ENCODE measurements at regions not wholly inside any gene's neighbourhood (a gene's known extent, or its start where the extent isn't known, plus 50 kb on each side); places are given as distances from the start of the nearest gene placed in this dataset.

DNA sequence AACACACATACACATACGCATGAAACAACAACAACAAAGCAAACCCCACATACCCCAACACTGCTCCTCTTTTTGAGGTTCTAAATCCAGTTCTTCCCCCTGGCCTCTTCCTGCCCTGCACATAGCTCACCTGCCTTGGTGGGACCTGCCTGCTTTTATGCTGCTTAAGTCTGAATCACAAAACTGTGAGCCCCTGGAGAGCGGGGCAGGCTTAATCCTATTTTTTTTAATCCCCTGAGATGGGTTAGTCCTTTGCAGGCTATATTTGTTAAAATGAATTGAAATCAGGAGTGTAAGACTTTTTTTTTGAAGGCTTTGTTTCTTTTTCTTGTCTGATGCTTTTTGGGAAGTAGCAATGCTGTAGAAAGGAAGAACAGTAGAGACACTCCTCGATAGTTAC, 84.6 kb upstream of the MAX start:
- no peak for DNase-seq

DNA sequence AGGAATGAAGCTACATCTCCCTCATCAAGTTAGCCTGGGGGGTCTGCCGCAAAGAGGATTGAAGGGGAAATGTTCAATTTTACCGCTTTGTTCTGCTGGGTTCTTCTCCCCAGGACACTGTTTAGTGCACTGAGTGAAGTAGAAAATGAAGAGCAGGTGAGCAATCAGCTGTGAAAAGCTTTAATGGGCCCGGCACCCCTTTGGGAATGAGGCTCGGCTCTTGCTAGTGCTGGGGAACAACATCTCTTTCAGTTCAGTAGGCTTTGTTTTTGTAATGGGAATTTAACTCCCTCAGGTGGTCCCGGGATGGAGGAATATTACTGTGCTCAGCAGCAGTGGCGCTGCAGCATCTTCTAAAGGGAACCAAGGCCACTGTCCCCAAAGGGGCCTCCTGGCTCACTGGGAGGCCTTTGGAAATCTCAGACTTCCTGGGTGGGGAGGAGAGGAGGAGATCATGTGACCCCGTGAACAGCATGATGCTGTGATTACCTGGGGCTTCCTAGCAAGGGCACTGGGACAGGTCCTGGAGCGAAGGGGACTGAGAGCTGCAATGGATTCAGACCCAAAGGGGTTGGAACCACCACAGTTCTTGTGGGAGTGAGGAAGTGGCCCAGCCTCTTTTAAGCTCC, 85.2 kb upstream of the MAX start:
- DNase-seq, result no peak

DNA sequence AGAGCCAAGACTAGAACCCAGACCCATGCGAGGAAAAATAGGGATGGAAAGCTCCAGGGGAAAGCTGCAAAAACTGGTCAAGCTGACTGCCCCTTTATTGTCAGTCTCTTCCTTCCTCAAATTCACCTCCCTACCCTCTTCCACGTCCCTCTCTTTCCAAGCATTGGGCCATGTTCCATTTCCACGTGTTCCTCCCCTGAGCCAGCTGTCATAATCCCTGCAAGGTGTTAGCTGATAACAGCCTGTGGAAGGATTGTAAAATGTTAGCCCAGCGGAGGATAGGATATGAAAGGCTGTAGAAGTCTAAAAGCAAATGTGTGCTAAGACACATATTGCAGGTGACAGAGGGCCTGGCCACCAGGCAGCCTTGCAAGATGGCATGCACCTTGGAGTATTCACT, 88.0 kb upstream of the MAX start:
- DNase-seq, result no peak

DNA sequence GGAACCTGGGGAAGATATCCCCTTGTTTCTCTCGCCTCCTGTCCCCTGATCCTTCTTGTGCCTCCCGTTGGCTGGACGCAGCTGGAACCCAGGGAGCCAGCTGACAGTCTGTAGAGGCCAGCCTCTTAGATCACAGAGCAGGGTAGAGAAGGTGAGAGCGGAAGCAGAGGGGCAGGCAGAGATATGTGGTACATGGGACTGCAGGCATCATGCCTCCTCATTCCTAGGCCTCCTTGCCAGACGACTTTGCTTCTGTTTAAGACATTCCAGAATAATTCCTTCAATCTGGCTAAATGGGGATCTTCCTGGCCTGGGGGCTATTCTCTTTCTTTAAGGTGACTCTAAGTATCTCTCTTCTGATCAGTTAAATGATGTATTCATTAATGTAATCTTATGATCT, 89.4 kb upstream of the MAX start:
- no peak for DNase-seq

DNA sequence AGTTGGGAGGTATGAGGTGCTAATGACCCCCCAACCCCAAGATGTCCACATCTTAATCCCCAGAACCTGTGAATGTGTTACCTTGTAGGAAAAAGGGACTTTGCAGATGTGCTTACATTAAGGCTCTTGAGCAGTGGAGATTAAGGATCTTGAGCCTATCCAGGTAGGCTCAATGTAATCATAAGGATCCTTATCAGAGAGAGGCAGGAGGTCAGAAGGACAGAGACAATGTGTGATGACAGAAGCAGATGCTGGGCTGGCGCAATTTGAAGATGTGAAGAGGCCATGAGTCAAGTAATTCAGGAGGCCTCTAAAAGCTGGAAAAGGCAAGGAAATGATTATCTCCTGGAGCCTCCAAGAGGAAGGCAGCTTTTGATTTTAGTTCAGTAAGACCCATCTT, 90.4 kb upstream of the MAX start:
- DNase-seq, result no peak

DNA sequence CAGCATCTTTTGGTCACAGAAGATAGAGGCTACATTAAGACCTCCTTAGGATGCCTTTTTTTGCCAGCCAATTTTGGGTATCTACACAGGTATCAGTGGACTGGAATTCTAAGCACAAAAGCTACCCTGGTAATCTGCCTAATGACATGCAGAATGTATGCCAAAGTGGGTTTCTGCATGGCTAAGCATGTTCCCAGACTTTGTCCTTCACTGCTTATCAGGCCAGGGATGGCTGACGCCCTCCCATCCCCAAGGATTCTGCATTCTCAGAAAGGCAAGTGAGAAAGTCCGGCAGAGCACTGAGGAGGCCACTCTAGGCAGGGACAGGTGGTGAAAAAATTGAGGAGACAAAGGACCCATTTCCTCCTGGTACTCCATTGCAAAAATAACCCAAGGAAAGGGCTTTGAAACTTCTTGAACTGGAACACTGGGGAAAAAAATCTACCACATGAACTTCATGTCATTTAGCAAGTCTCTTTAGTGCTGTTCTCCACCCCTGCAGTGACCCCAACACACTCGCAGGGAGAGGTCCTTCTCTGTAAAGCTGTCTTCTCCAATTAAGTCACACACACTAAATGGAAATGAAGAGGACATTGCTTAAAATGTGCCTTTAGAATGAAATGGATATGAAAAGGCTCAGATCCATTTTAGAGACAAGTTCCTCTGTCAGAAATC, 91.7 kb upstream of the MAX start:
- no peak for DNase-seq

DNA sequence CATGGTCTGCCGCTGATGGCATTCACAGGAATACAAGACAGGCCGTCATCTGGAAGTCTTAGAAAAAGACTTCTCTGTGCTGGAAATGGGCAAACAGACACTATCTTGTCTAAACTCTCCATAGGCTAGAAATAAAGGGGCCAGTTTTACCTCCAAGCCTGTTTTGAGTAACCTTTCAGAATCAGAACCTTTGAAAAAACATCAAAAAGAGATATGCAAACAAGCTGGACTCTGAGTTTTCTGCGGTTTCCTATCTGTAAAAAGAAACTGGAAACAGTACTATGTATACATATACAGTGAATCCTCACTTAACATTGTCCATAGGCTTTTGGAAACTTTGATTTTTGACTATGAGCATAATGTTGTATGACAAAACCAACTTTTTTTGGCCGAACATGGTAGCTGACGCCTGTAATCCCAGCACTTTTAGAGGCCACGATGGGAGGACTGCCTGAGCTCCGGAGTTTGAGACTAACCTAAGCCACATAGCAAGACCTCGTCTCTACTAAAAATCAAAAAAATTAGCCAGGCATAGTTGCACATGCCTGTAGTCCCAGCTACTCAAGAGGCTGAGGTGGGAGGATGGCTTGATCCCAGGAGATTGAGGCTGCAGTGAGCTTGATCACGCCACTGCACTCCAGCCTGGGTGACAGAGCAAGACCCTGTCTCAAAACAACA, 92.9 kb upstream of the MAX start:
- no peak for DNase-seq

DNA sequence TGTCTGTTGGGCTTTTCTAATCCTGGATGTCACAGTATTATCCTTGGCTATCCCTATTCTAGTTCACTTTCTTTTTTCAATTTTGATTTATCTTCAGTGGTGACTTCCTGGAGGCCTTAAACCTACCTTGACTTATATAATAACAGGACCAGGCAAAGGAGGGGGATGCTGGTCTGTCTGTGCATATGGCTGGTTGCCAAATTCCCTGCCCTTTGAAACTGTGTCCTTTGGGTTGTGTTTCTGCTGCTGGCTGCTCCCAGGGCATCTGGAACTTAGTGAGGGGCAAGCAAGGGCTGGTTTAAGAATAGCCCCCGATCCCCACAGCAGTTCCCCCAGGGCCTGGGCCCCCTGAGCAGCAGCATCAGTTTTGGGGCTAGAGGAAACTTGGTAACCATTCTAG, 96.0 kb upstream of the MAX start:
- no peak for DNase-seq

DNA sequence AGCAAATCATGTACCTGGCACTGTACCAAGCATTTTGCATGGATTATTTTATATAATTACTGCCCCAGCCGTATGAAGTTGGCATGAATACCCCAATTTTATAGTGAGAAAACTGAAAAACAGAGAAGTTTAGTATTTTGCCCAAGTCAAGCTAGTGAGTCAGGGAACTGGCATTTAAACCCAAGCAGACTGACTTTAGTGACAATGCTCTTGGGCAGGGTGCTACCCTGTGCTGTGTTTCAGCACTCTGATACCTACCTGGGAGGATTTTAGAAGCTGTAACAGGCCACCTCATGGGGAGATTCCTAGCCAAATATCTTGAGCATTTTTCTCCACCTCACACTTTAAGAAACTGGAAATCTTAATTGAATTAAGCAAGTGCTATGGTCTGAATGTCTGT, 98.1 kb upstream of the MAX start:
- DNase-seq, result no peak

DNA sequence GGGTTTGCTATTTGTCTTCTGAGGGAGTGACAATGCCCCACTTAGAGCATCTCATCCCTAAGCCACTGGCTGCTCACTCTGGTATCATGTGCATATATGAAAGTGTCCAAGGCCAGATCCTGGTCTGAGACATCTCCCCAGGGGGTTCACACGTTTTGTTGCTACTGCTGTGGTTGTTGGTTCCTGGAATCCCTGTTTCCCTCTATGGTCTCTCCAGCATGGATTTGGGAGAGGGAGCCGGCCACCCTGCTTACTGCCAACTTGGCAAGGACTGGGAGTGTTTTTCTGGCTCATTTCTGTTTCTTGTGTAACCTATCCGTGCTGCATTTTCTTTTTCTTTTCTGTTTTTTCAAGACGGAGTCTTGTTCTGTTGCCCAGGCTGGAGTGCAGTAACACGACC, 101.3 kb upstream of the MAX start:
- DNase-seq, result no peak

DNA sequence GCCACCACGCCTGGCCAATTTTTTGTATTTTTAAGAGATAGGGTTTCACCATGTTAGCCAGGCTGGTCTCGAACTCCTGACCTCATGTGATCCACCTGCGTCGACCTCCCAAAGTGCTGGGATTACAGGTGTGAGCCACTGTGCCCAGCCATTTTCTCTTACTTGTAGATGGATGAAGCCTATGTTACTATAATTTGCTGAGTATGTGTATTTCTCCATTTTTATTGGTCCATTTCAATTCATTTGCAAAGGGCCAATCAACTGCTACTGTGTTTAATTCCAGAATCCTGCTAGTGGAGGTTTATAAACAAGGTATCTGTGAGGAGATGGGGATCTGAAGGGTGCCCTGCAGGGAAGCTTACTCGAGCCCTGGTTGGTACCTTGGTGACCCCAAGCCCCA, 101.7 kb upstream of the MAX start:
- DNase-seq, result no peak

DNA sequence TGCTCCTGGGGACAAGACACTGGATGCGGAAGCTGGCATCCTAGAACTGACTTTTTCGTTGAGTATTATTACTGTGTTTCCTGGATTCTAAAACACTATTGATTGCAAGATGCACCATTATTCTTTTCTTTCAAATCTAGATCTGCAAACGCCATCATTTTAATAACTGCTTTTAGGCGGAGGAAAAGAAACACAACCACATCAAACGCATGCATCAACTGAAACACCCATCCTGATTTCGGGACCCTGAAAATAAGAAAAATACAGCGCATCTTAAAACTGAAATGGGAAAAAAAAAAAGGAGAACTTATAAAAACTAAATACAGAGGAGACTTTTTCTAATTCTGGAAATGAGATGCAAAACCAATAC, 103.7 kb upstream of the MAX start:
- DNase-seq, result no peak

DNA sequence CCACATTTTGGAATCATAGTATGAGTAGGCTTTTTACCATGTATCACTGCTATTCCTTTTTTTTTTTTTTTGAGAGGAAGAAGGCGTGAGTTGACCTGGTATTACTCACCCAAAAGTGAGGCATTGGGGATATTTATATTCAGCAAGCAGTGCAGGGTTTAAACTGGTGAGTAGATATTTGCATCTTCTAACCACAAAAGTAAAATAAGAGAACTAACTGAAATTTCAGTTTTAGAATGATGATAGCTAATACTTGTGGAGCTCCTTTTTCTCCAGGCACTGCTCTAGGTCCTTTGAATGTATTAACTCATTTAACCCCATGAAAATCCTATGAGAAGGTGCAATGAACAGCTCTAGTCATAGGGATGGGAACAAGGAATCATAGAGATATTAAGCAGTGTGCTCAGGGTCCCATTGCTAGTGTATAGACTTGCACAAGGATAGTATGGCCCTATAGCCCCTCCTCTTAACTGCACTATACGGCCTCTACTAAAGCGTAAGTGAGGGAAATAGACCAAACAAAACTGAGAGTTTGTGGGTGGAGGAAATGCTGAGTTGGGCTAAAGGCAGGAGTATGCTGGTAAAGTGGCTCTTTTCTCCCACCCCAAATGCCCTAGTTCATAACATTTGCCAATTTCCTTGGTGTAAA, 104.3 kb upstream of the MAX start:
- no peak for DNase-seq

DNA sequence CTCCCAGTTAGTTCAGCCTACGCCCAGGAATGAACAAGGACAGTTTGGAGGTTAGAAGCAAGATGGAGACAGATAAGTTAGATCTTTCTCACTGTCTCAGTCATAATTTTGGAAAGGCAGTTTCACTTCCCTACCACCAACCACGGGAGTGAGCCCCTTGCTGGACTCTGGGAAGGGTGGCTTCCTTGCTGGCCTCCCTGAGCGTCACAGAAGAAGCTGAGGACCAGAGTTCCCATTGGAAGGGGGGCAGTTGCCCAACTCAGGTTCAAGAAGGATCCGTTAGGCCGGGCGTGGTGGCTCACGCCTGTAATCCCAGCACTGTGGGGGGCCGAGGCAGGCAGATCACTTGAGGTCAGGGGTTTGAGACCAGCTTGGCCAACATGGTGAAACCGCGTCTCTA, 106.2 kb upstream of the MAX start:
- DNase-seq, result no peak

DNA sequence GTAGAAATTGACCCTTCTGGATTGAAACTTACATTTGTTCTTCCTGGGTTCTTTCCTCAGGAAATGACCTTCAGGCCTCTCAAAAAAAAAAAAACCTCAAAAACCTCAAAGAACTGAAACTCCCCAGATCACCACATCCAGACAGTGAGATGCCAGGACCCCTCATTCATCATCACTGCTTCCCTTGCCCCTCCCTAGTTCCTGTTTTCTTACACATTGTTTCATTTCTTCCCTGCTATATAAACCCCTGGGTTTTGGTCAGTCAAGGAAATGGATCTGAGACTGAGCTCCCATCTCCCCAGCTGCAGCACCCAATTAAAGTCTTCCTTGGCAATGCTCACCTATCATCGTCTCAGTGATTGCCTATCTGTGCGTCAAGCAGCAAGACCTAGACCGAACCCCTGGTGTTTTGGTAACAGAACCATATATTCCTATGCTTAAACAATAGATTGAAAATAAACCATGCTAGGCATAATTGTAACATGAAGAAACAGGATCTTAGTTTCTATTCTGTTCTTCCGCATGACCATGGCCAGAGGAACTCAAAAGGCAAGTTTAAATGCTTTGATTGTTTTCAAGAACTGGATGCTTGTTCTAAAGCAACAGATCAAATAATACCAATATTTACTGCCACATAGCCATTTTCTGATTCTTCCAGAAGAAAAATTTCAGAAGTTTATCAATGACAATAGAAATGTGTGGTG, 108.0 kb upstream of the MAX start:
- DNase-seq, result no peak

DNA sequence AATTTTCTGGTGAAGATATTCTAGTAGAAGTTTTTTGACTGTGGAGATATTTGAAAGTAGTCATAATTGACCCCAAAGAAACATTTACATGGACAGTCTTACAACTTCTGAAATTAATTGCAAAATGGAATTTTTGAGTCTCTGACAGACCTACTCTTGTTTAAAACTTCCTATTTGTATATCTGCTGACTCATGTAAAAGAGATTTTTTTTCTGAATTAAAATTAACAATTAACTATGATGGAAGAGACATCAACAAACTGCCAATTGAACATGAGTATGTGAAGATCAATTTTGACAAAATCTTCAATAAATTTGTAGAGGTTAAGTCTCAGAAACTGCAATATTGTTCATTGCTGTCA, 108.5 kb upstream of the MAX start:
- no peak for DNase-seq

DNA sequence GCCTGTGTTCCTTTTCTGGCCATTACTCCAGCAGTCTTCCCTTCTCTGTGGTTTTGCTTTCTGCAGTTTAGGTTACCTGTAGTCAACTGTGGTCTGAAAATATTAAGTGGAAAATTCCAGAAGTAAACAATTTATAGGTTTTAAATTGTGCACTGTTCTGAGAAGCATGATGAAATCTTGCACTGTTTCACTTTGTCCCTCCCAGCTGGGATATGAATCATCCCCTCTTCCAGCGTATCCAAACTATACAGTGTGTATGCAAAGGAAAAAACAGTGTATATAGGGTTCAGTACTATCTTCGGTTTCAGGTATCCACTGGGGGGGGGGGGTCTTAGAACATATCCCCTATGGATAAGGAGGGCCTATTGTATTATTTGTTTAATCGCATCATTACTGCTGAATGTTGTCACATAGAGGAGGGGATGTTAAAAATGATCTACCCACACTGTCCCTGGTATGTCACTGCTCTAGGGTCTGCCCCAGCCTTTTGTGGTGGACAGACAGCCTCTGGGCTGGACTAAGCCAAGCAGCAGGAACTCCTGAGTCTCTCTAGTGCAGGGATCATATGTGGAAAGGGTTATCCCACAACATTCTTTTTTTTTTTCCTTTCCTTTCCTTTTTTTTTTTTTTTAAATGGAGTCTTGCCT, 109.1 kb upstream of the MAX start:
- DNase-seq, result no peak

DNA sequence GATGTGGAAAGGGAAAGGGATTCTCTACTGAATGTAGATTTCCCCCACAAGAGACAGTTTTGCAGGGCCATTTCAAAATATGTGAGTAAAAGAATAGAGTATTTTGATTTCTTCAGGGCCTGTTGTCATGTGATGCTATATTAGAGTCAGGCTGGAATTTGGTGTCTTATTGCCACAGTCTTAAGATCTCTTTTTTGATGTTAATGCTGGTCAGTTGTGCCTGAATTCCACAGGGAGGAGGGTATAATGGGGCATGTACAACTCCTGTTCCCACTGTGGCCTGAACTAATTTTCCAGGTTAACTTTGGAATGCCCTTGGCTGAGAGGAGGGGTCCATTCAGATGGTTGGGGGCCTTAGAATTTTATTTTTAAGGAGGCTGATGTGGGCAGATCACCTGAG, 111.0 kb upstream of the MAX start:
- DNase-seq, result no peak

DNA sequence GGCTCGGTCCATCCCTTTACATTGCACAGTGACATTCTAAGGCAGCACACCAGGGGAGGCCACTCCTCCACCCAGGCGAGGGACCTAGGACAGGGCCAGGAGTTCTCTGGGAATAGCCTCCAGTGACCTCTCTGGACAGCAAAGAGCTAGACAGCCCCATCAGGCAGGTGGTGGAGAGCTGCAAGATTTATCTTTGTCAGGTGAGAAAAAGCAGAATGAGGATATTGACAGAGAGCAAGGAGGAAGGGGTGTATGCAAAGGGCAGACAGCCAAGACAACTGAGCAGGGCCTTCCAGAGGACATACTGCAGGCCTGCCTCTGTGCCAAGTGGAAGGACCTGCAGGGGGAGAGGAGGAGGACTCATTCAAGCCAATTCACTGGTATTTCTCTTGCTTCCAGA, 112.4 kb upstream of the MAX start:
- no peak for DNase-seq

DNA sequence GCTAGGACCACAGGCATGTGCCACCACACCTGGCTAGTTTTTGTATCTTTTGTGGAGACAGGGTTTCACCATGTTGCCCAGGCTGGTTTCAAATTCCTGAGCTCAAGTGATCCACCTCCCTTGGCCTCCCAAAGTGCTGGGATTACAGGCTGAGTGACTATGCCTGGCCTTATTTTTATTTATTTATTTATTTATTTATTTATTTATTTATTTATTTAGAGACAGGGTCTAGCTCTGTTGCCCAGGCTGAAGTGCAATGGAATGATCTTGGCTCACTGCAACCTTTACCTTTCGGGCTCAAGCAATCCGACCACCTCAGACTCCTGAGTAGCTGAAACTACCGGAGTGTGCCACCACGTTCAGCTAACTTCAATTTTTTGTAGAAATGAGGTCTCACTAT, 117.0 kb upstream of the MAX start:
- no peak for DNase-seq

DNA sequence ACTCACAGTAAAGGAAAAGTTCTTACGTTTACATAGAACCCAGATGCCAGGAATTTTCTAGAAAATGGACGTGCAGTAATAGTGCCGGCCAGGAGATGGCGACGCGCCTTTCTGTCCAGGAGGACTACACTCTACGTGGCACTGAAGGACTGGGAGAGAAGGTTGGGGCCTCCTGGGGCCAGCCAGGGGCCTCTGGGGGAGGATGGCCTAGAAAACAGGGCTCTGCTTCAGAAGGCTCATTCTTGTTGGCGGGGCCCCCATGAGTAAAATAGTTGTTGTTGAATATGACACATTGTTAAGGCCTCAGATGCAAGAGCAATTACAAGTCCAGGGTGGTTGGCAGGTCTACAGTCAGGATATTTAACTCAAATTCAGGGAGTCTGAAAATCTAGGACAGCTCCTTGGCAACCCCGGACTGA, 120.1 kb upstream of the MAX start:
- no peak for DNase-seq

DNA sequence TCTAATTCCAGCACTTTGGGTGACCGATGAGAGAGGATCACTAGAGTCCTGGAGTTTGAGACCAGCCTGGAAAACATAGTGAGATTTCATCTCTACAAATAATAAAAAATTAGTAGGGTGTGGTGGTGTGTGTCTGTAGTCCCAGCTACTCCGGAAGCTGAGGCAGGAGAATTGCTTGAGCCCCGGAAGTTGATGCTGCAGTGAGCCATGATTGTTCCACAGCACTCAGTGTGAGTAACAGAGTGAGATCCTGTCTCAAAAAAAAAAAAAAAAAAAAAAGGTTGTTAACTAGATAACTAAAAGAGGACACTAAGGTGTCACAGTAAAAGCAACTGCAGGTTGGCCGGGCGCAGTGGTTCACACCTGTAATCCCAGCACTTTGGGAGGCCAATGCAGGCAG, 121.3 kb upstream of the MAX start:
- DNase-seq, result no peak

DNA sequence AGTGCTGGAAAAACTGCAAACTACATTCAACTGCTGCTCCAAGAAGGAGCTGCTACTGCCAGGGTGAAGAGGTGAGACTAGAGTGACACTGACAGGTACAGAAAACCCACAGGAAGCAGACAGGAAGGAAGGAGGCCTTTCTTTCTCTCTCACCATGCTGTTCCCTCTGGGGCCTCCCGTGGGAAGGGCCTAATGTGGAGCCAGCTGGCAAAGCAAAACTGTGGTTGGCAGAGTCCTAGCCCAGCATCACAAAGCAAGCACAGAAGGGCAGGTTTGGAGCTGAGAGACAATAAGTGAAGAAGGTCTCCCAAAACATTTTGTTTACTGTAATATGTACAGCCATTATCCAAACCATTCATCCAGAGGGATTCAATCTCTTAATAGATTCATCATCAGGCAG, 122.5 kb upstream of the MAX start:
- no peak for DNase-seq
